GM06990 (cell line): ENCODE measurements at regions not wholly inside any gene's neighbourhood (a gene's known extent, or its start where the extent isn't known, plus 50 kb on each side); places are given as distances from the start of the nearest gene placed in this dataset.

Source experiments
- DNase-seq: peaks from one replicate; pipeline ENCODE4 v3.0.0-alpha.2; 2011; ENCODE audit not compliant: insufficient read length; ENCODE audit errors: extremely low read depth
- H3K27me3 ChIP-seq: replicated peaks from 2 replicates; pipeline ENCODE4 v1.6.0; 2011; ENCODE audit warnings: low read length; ENCODE audit not compliant: control insufficient read depth, insufficient read depth
- H3K36me3 ChIP-seq: 2 replicates; pipeline ENCODE4 v1.5.1; 2011; ENCODE audit warnings: low read length; ENCODE audit not compliant: control insufficient read depth, insufficient read depth
- H3K4me3 ChIP-seq: replicated peaks from 2 replicates; pipeline ENCODE4 v1.5.1; 2011; ENCODE audit warnings: low read depth, mild to moderate bottlenecking, control low read depth, low read length
- TF ChIP-seq, protein P1 (sequence below): IDR thresholded peaks from 2 replicates; pipeline ENCODE4 v1.5.1; 2011; ENCODE audit warnings: low read length, control low read depth, mild to moderate bottlenecking, inconsistent platforms; ENCODE audit not compliant: insufficient read depth, poor library complexity, severe bottlenecking

DNA sequence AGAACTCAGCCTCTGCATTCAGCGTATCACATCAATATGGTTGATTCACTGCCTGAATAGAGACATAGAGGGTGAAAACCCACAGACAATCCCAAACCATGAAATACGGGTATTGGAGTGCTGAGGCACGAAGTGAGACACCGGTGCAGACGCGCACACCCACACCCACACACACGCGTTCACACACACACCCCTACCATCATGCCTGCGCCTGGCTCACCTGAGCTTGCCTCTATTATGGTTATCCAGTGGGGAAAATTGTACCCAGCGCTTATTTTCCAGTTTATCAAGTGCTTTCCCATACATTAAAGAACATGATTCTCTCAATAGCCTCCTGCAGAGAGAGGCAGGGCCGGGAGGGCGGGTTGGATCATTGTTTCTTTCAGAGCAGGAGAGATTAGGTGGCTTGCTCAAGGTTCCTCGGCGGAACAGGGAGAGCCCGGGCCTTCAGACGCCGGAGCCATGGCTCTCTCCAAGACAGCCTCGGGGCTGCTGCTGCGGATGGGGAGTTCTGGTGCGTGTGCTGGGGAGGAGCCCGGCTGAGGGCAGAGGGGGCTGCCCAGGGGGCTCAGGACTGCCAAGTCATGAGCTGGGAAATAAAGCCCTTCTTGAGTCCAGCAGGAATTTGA lies 78.9 kb upstream of the THY1 start:
- TF ChIP-seq, protein P1, sequence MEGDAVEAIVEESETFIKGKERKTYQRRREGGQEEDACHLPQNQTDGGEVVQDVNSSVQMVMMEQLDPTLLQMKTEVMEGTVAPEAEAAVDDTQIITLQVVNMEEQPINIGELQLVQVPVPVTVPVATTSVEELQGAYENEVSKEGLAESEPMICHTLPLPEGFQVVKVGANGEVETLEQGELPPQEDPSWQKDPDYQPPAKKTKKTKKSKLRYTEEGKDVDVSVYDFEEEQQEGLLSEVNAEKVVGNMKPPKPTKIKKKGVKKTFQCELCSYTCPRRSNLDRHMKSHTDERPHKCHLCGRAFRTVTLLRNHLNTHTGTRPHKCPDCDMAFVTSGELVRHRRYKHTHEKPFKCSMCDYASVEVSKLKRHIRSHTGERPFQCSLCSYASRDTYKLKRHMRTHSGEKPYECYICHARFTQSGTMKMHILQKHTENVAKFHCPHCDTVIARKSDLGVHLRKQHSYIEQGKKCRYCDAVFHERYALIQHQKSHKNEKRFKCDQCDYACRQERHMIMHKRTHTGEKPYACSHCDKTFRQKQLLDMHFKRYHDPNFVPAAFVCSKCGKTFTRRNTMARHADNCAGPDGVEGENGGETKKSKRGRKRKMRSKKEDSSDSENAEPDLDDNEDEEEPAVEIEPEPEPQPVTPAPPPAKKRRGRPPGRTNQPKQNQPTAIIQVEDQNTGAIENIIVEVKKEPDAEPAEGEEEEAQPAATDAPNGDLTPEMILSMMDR, result no peak
- no peaks in the 10 kb centered on the region for H3K36me3 ChIP-seq
- peaks cover 2% of the 10 kb centered on the region for H3K27me3 ChIP-seq
- DNase-seq, result no peak
- H3K4me3 ChIP-seq, result no peak overlapping the region

DNA sequence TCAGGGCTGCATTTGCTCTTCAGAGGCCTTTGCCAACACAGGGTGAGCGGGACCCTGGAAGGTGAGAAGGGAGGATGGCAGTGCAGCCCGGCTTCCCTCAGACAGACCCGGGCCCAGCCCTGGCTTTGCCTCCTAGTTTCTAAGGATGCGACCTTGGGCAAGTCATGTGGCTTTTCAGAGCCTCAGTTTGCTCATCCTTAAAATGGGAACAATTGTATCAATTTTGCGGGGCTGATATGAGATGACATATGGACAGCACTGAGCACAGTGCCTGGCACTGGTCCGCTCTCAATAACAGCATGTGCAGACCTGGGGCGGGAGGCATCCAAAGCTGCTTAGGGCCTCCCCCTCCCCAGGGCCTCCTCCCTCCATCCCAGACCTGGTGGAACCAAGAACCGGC lies 74.7 kb upstream of the THY1 start:
- TF ChIP-seq, protein P1, result no peak
- no peak overlapping the region for H3K4me3 ChIP-seq
- no peak for DNase-seq
- no peaks in the 10 kb centered on the region for H3K36me3 ChIP-seq
- peaks cover 4% of the 10 kb centered on the region for H3K27me3 ChIP-seq

DNA sequence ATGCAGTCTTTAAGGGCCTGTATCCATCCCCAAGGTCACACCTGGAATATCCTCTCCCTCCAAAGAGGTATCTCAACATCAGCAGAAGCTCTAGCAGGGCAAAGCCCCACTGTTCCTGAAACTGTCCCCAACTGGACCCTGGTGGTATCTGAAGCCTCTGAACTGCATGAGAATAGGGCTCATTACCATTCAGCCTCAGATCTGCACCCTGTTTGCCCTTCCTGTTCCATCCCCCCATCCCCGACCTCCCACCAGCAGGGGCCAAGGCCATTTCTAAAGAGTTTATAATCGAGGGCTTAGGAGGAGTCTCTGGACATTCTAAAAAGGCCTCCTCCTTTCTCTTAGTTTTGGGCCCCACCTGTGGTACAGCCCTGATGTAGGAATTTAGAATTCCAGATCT lies 74.0 kb upstream of the THY1 start:
- TF ChIP-seq, protein P1, result no peak
- Histone ChIP-seq H3K27me3 (peaks cover 4% of the 10 kb centered on the region), H3K4me3 (no peak overlapping the region), H3K36me3 (no peaks in the 10 kb centered on the region)
- DNase-seq, result no peak

DNA sequence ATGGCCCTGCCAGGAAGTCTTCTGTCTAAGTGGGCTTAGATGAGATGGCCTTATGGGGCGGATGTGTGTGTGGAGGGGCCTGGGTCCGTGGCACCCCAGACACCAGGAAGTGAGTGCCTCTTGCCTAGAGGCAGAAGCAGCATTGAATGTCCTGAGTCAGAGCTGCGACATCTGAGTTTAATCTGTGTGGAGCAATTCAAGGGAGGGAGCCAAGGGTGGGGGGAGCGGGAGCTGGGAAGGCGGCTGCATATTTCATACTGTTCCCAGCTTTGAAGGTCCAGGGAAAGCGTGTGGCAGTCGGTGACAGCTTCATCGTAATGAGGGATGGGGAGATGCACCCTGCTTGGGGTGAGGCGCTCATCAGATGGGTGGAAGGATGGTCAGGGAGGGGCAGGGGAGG lies 73.5 kb upstream of the THY1 start:
- TF ChIP-seq, protein P1, result no peak
- H3K27me3 ChIP-seq, result peaks cover 4% of the 10 kb centered on the region
- DNase-seq, result no peak
- H3K4me3 ChIP-seq, result no peak overlapping the region
- H3K36me3 ChIP-seq, result no peaks in the 10 kb centered on the region

DNA sequence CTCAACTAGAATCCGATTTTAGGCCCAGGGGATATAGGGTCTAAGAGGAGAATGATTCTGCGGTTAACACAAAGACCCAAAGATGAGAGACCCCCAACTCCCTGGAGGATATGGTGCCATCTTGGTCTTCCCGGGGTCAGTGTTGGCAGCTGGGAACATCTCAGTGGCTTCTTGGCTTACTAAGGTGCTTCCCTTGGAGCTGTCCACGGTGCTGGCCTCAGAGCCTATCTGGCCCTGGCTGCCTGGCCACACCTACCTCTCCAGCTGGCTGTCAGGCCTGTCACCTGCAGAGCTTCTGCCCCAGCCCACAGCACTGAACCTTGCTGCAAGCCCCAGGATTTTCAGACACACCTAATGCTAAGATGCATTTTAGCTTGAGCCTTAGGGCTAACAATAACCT lies 70.7 kb upstream of the THY1 start:
- TF ChIP-seq, protein P1, result no peak
- Histone ChIP-seq H3K4me3 (no peak overlapping the region), H3K36me3 (no peaks in the 10 kb centered on the region), H3K27me3 (peaks cover 5% of the 10 kb centered on the region)
- DNase-seq, result no peak
